Inflammatory macrophage (primary cell): ENCODE measurements at regions not wholly inside any gene's neighbourhood (a gene's known extent, or its start where the extent isn't known, plus 50 kb on each side); places are given as distances from the start of the nearest gene placed in this dataset.

Experiments
- DNase-seq, 2 donors: peaks; one replicate each; pipeline ENCODE4 v3.0.0-alpha.2; 2020 to 2022

DNA sequence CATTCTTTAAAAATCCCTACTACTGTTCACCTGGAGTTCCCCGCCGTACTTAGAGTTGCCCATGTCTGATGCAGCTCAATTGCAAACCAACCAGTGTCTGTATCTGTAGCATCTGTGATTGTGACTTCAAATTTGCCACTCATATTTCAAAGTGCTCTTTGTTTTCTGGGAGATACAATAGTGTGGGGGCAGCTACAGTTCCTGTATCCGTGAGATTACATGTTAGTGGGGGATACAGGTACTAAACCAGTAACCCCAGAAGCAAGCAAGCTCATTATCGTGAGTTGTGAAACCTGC, 140.9 kb downstream of the ANKRD60 start:
- no peak for DNase-seq

DNA sequence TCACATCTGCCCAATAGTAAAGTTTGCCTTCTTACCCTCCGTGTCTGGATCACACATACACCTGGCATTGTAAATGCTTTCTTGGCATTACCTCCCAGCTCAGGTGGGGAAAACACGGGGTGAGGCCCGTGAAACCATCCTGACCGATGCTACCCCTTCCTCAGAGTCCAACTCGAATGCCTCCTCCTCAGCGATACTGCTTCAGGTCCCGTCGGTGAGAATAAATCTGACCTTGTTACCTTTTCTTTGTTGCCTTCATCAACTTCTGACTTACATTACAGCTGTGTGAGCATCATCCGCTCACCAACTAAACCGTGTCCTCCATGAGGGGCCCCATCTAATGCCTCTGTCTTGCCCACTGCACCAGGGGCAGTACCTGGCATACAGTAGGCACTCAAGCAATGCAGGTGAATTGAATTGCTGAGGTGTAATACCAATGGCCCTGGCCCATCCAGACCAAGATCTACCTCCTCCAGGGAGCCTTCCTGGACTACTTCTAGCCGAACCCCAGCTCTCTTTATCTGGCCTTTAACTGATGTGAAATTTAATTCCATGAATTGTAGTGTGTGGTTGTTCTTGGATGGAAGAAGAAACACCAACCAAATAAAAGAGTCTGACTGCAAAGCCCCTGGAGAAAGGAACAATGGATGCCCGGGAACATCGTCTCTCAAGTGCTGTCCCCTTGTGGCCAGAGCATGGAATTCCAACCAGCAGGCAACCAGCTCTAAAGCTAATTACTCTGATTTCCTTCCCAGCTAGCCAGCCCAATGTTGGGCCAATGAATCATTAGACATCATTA, 141.5 kb downstream of the ANKRD60 start:
- peak; percentile 5 to 30 for DNase-seq

- DNase-seq, result no peak
These were observed 143.5 kb downstream of the ANKRD60 start for GRCh38 chr20:58084966-58085365.

GRCh38 chr20:58084566-58084965, 143.9 kb downstream of the ANKRD60 start:
- no peak for DNase-seq

DNA sequence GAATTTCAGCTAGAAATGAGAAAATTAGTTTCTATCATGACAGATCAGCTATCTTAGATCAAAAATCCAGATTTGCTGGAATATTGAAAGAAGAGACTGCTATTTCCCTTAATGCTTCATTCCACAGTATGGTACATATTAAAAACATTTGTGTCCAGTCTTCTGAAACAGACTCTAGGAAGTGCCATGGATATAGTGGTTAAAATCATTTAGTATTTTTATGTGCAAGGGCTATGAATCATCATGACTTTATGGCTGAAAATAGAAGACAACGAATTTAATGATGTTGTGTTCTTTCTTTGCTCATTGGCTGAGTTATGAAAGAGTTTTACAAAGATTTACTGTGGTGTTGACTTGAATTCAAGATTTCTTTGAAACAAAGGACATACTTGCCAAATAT, 146.6 kb downstream of the ANKRD60 start:
- DNase-seq, result no peak

DNA sequence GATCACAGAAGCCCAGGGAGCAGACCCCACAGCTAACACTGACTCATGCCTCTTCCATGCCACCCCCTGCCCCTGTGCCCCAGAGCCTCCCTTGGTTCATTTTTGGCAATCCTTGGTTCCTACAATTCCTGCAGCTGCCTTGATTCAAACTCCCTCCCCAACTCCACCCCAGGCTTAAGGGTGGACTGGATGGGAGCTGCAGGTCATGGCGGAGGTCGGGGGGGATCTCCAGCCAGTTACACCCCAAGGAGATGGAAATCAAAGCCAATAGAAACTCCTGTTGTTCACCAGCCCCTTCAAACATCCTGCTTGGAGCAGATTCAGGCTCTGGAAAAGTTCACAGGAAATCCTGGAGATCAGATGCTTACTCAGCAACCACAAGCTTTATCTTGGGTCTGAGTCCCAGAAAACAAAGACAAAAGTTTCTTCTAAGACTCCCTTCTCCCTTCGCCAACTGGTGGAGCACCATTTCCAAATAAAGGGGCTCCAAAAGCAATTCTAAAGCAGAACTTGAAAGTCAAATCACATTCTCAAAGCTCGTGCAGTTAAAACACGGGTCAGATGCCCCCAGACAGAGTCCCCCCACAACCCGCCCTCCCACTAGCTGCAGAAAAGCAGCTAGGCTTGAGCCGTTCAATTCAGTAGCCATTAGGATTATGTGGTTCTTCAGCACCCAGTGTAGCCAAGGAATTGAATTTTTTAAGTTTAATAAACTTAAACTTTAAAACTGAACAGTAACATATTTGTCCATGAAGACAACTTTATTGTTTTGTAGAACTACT, 149.5 kb downstream of the ANKRD60 start:
- DNase-seq, result no peak

GRCh38 chr20:58077282-58077681, 151.2 kb downstream of the ANKRD60 start:
- DNase-seq, result no peak

GRCh38 chr20:58076405-58076804, 152.0 kb downstream of the ANKRD60 start:
- DNase-seq, result no peak

GRCh38 chr20:58075586-58076345, 152.7 kb downstream of the ANKRD60 start:
- no peak for DNase-seq

- DNase-seq, result no peak
These were observed 154.3 kb downstream of the ANKRD60 start for GRCh38 chr20:58073945-58074856.

GRCh38 chr20:58072695-58073671, 155.5 kb downstream of the ANKRD60 start:
- no peak for DNase-seq

DNA sequence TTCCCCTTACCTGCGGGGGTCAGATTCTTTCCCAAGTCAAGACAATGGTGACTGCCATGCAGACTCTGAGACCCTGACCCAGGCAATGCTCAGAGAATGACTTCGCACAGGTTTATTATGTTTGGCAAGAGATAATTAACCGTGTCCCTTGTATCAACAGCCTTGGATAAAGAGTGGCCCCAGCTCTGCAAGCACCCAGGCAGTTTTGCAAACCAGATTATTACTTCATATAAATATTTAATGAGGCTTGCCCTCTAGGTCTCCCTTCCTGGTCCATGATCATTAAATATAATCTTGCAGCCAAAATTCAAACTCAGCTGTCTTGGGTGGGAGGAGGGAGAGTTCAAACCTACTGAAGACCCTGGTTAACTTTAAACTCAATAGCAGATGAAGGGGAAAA, 156.5 kb downstream of the ANKRD60 start:
- DNase-seq, result no peak

DNA sequence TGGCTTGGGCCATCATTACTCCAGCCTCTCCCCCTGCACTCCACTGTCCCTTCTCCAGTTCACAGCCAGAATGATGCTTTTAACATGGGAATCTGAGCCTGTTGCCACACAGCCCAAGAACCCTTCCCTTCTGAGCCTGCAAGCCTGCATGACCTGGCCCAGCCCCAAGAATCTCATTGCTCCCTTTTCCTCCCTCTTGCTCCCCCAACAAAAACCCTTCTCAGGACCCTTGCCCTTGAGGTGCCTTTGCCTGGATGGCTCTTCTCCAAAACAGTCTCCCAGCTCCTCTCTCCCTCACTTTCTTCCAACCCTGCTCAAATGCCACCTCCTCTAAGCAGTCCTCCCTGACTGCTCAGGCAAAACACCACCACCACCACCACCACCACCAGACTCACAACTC, 157.2 kb downstream of the ANKRD60 start:
- no peak for DNase-seq

GRCh38 chr20:58070664-58071196, 157.7 kb downstream of the ANKRD60 start:
- no peak for DNase-seq

- no peak for DNase-seq
These were observed 158.4 kb downstream of the ANKRD60 start for GRCh38 chr20:58069796-58070663.

DNA sequence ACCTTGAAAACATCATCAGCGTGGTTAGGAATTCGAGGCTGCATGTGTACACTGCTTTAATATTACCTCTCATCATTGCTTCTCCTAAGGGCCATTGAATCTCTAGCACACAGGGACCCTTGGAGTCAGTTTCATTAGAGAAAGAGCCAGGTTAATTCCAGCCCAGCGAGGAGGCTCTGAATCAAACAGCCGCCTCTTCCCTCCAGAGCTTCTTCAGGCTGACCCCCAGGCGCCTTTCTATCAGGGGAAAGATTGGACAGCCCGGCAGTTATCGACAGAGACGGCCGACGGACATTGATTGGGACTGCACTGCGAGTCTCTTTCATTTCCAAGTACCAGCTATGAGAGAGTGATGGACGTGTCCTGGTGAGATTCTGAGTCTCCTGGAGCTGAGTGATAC, 159.2 kb downstream of the ANKRD60 start:
- DNase-seq, result no peak

DNA sequence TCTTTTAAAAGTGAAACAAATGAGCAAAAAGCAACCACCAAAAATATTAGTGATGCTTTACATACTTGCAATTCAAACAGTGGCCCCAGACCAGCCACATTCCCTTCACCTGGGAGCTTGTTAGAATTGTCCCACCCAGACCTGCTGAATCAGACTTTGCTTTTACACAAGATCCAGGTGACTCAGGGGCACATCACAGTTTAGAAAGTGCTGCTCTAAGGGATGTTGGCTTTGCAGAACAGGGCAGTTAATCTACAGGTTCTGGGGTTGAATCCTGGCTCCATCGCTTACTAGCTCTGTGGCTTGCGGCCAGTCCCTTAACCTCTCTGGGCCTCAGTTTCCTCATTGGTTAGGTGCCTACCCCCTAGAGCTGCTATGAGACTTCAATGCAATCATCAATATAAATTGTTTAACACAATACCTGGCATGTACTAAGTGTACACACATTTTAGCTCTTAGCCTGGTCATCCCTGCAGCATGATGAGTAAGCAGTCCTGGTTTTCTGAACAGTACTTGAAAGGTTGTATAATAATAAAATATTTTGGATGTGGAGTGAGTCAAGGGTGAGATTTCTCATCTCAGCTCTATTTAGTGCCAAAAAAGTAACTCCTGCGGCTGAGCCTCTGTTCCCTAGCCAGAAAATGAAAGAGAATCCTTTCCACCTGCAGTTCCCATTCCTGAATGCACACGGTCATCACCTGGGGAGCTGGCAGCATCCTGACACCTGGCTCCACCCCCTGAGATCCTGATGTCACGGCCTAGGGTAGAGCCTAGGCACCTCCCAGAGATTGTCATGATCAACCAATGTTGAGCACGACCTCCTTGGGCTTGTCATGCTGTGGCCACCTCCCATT, 162.7 kb downstream of the ANKRD60 start:
- no peak for DNase-seq

GRCh38 chr20:58064411-58065010, 163.9 kb downstream of the ANKRD60 start:
- DNase-seq, result no peak

DNA sequence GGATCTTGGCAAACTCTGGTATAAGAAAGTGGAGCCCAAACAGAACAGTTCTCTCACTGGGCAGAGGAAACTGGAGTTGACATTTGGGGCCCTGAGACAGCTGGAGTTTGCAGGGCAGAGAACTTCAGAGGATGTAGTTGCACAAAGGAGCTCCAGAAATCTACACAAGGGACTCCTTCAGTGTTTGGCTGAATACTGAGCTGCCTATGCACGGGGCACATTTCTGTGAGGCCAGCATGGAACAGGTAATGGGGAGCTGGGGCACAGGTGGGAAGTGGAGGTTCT, 169.3 kb downstream of the ANKRD60 start:
- DNase-seq, result no peak
